ENCODE measurements at regions not wholly inside any gene's neighbourhood (a gene's known extent, or its start where the extent isn't known, plus 50 kb on each side); places are given as distances from the start of the nearest gene placed in this dataset.
A peak's percentile ranks its signal among the peaks of the same experiment; 100 is the strongest.
"Not testable (repeated sequence)": the region's sequence is repeated elsewhere in the genome, so short reads cannot be mapped to it uniquely, and the experiment has no call there.

- DNase-seq: no peak
- no peaks in the 10 kb centered on the region for H3K36me3 Mint-ChIP-seq (ENCODE audit: low read depth)
- no peaks in the 10 kb centered on the region for H3K9me3 Mint-ChIP-seq
- no peak overlapping the region for H3K4me3 Mint-ChIP-seq
- no peaks in the 10 kb centered on the region for H3K27me3 Mint-ChIP-seq
- no peak overlapping the region for H3K27ac Mint-ChIP-seq
- no peaks in the 10 kb centered on the region for H3K4me1 Mint-ChIP-seq (ENCODE audit: low read depth)
These were observed 99.9 kb downstream of the NRN1 start for GRCh38 chr6:5906842-5907241.

- Mint-ChIP-seq H3K9me3 (no peaks in the 10 kb centered on the region), H3K4me1 (ENCODE audit: low read depth) (no peaks in the 10 kb centered on the region), H3K27me3 (no peaks in the 10 kb centered on the region), H3K36me3 (ENCODE audit: low read depth) (no peaks in the 10 kb centered on the region), H3K4me3 (no peak overlapping the region), H3K27ac (no peak overlapping the region)
- no peak for DNase-seq
These were observed 100.4 kb downstream of the NRN1 start for GRCh38 chr6:5906340-5906670.

- H3K4me1 Mint-ChIP-seq (ENCODE audit: low read depth): no peaks in the 10 kb centered on the region
- no peaks in the 10 kb centered on the region for H3K36me3 Mint-ChIP-seq (ENCODE audit: low read depth)
- H3K4me3 Mint-ChIP-seq: no peak overlapping the region
- DNase-seq: no peak
- no peak overlapping the region for H3K27ac Mint-ChIP-seq
- no peaks in the 10 kb centered on the region for H3K27me3 Mint-ChIP-seq
- no peaks in the 10 kb centered on the region for H3K9me3 Mint-ChIP-seq
These were observed 101.0 kb downstream of the NRN1 start for GRCh38 chr6:5905431-5906339.

- DNase-seq: no peak
- H3K4me3 Mint-ChIP-seq: no peak overlapping the region
- no peak overlapping the region for H3K27ac Mint-ChIP-seq
- no peaks in the 10 kb centered on the region for H3K4me1 Mint-ChIP-seq (ENCODE audit: low read depth)
- H3K36me3 Mint-ChIP-seq (ENCODE audit: low read depth): no peaks in the 10 kb centered on the region
- H3K27me3 Mint-ChIP-seq: no peaks in the 10 kb centered on the region
- no peaks in the 10 kb centered on the region for H3K9me3 Mint-ChIP-seq
These were observed 102.2 kb downstream of the NRN1 start for GRCh38 chr6:5904532-5904931.

- H3K4me3 Mint-ChIP-seq: no peak overlapping the region
- H3K36me3 Mint-ChIP-seq (ENCODE audit: low read depth): no peaks in the 10 kb centered on the region
- no peak overlapping the region for H3K27ac Mint-ChIP-seq
- no peaks in the 10 kb centered on the region for H3K27me3 Mint-ChIP-seq
- H3K9me3 Mint-ChIP-seq: no peaks in the 10 kb centered on the region
- H3K4me1 Mint-ChIP-seq (ENCODE audit: low read depth): no peaks in the 10 kb centered on the region
- no peak for DNase-seq
These were observed 107.3 kb downstream of the NRN1 start for GRCh38 chr6:5899216-5900045.

- DNase-seq: no peak
- Mint-ChIP-seq H3K4me3 (no peak overlapping the region), H3K27me3 (no peaks in the 10 kb centered on the region), H3K9me3 (no peaks in the 10 kb centered on the region), H3K27ac (no peak overlapping the region), H3K36me3 (ENCODE audit: low read depth) (no peaks in the 10 kb centered on the region), H3K4me1 (ENCODE audit: low read depth) (no peaks in the 10 kb centered on the region)
These were observed 108.2 kb downstream of the NRN1 start for GRCh38 chr6:5898563-5898962.

- Mint-ChIP-seq H3K9me3 (no peaks in the 10 kb centered on the region), H3K4me1 (ENCODE audit: low read depth) (no peaks in the 10 kb centered on the region), H3K27me3 (no peaks in the 10 kb centered on the region), H3K27ac (no peak overlapping the region), H3K36me3 (ENCODE audit: low read depth) (no peaks in the 10 kb centered on the region), H3K4me3 (no peak overlapping the region)
- DNase-seq: no peak
These were observed 108.6 kb downstream of the NRN1 start for GRCh38 chr6:5898102-5898501.

GRCh38 chr6:5896476-5897200, 110.1 kb downstream of the NRN1 start:
- DNase-seq: no peak
- peaks cover 9% of the 10 kb centered on the region for H3K4me1 Mint-ChIP-seq (ENCODE audit: low read depth)
- H3K27me3 Mint-ChIP-seq: no peaks in the 10 kb centered on the region
- H3K27ac Mint-ChIP-seq: no peak overlapping the region
- H3K36me3 Mint-ChIP-seq (ENCODE audit: low read depth): no peaks in the 10 kb centered on the region
- no peaks in the 10 kb centered on the region for H3K9me3 Mint-ChIP-seq
- H3K4me3 Mint-ChIP-seq: no peak overlapping the region

- DNase-seq: no peak
- Mint-ChIP-seq H3K27ac (no peak overlapping the region), H3K4me1 (ENCODE audit: low read depth) (peaks cover 9% of the 10 kb centered on the region), H3K4me3 (no peak overlapping the region), H3K36me3 (ENCODE audit: low read depth) (no peaks in the 10 kb centered on the region), H3K9me3 (no peaks in the 10 kb centered on the region), H3K27me3 (no peaks in the 10 kb centered on the region)
These were observed 112.4 kb downstream of the NRN1 start for GRCh38 chr6:5894357-5894756.

- no peak overlapping the region for H3K27ac Mint-ChIP-seq
- H3K4me1 Mint-ChIP-seq (ENCODE audit: low read depth): peaks cover 9% of the 10 kb centered on the region
- no peak for DNase-seq
- no peaks in the 10 kb centered on the region for H3K27me3 Mint-ChIP-seq
- no peak overlapping the region for H3K4me3 Mint-ChIP-seq
- H3K36me3 Mint-ChIP-seq (ENCODE audit: low read depth): no peaks in the 10 kb centered on the region
- H3K9me3 Mint-ChIP-seq: no peaks in the 10 kb centered on the region
These were observed 113.4 kb downstream of the NRN1 start for GRCh38 chr6:5893295-5893694.

- no peaks in the 10 kb centered on the region for H3K9me3 Mint-ChIP-seq
- no peak for DNase-seq
- peak overlapping the region; percentile 48 for H3K27ac Mint-ChIP-seq
- H3K4me1 Mint-ChIP-seq (ENCODE audit: low read depth): peaks cover 9% of the 10 kb centered on the region
- H3K36me3 Mint-ChIP-seq (ENCODE audit: low read depth): no peaks in the 10 kb centered on the region
- H3K4me3 Mint-ChIP-seq: peak overlapping the region; percentile 83
- H3K27me3 Mint-ChIP-seq: no peaks in the 10 kb centered on the region
These were observed 114.1 kb downstream of the NRN1 start for GRCh38 chr6:5892669-5893068.

- H3K27me3 Mint-ChIP-seq: no peaks in the 10 kb centered on the region
- peaks cover 7% of the 10 kb centered on the region for H3K4me1 Mint-ChIP-seq (ENCODE audit: low read depth)
- no peak for DNase-seq
- H3K27ac Mint-ChIP-seq: no peak overlapping the region
- no peaks in the 10 kb centered on the region for H3K9me3 Mint-ChIP-seq
- no peak overlapping the region for H3K4me3 Mint-ChIP-seq
- H3K36me3 Mint-ChIP-seq (ENCODE audit: low read depth): no peaks in the 10 kb centered on the region
These were observed 127.9 kb downstream of the NRN1 start for GRCh38 chr6:5878792-5879191.

GRCh38 chr6:5876076-5876475, 130.6 kb downstream of the NRN1 start:
- H3K4me3 Mint-ChIP-seq: no peak overlapping the region
- no peaks in the 10 kb centered on the region for H3K27me3 Mint-ChIP-seq
- no peak for DNase-seq
- H3K9me3 Mint-ChIP-seq: peaks cover 8% of the 10 kb centered on the region
- no peak overlapping the region for H3K27ac Mint-ChIP-seq
- peaks cover under 1% of the 10 kb centered on the region for H3K36me3 Mint-ChIP-seq (ENCODE audit: low read depth)
- peaks cover 18% of the 10 kb centered on the region for H3K4me1 Mint-ChIP-seq (ENCODE audit: low read depth)

GRCh38 chr6:5873976-5874375, 132.7 kb downstream of the NRN1 start:
- H3K4me1 Mint-ChIP-seq (ENCODE audit: low read depth): peaks cover 28% of the 10 kb centered on the region
- not testable (repeated sequence) for H3K36me3 Mint-ChIP-seq (ENCODE audit: low read depth); DNase-seq; H3K27me3 Mint-ChIP-seq; H3K4me3 Mint-ChIP-seq; H3K9me3 Mint-ChIP-seq; H3K27ac Mint-ChIP-seq
